Osteoblast (primary cell): ENCODE measurements at regions not wholly inside any gene's neighbourhood (a gene's known extent, or its start where the extent isn't known, plus 50 kb on each side); places are given as distances from the start of the nearest gene placed in this dataset.
"Not testable (repeated sequence)": the region's sequence is repeated elsewhere in the genome, so short reads cannot be mapped to it uniquely, and the experiment has no call there.

Source experiments
- DNase-seq: peaks from one replicate; pipeline ENCODE4 v3.0.0; 2011; ENCODE audit warnings: low spot score, mixed read lengths; ENCODE audit not compliant: insufficient read length; ENCODE audit errors: missing footprints
- H2AFZ ChIP-seq: 2 replicates; pipeline ENCODE4 v1.6.0; 2011; ENCODE audit warnings: mild to moderate bottlenecking, low read length
- H3K27ac ChIP-seq: 2 replicates; pipeline ENCODE4 v1.5.1; 2011; ENCODE audit warnings: mild to moderate bottlenecking, low read depth, low read length, moderate library complexity
- H3K27me3 ChIP-seq: 2 replicates; pipeline ENCODE4 v1.6.0; 2012; ENCODE audit warnings: mild to moderate bottlenecking, control low read depth, inconsistent platforms, low read length, moderate library complexity; ENCODE audit not compliant: insufficient read depth
- H3K36me3 ChIP-seq: 2 replicates; pipeline ENCODE4 v1.5.1; 2011; ENCODE audit warnings: mild to moderate bottlenecking, low read length, control low read depth, moderate library complexity; ENCODE audit not compliant: insufficient read depth
- H3K4me1 ChIP-seq: 2 replicates; pipeline ENCODE4 v1.5.1; 2011; ENCODE audit warnings: mild to moderate bottlenecking, low read length, control low read depth, moderate library complexity; ENCODE audit not compliant: insufficient read depth
- H3K4me2 ChIP-seq: 2 replicates; pipeline ENCODE4 v1.6.0; 2011; ENCODE audit warnings: mild to moderate bottlenecking, low read length; ENCODE audit not compliant: insufficient read depth
- H3K4me3 ChIP-seq: fragments of 200-600 bp; sonication (generic); 3 replicates; pipeline ENCODE4 v1.5.1; 2012; ENCODE audit warnings: mild to moderate bottlenecking, low read length, inconsistent platforms; ENCODE audit not compliant: insufficient read depth
- H3K79me2 ChIP-seq: 2 replicates; pipeline ENCODE4 v1.6.0; 2012; ENCODE audit warnings: mild to moderate bottlenecking, low read length, control low read depth, inconsistent platforms; ENCODE audit not compliant: insufficient read depth
- H3K9me3 ChIP-seq: 2 replicates; pipeline ENCODE4 v1.5.1; 2011; ENCODE audit warnings: low read depth, low read length, control low read depth
- H4K20me1 ChIP-seq: 2 replicates; pipeline ENCODE4 v1.6.0; 2012; ENCODE audit warnings: mild to moderate bottlenecking, low read length, control low read depth; ENCODE audit not compliant: insufficient read depth
- CTCF ChIP-seq: IDR thresholded peaks from 2 replicates; pipeline ENCODE4 v1.5.1; 2011; ENCODE audit warnings: mild to moderate bottlenecking, low read depth, low read length, moderate library complexity; ENCODE audit errors: extremely low read depth

DNA sequence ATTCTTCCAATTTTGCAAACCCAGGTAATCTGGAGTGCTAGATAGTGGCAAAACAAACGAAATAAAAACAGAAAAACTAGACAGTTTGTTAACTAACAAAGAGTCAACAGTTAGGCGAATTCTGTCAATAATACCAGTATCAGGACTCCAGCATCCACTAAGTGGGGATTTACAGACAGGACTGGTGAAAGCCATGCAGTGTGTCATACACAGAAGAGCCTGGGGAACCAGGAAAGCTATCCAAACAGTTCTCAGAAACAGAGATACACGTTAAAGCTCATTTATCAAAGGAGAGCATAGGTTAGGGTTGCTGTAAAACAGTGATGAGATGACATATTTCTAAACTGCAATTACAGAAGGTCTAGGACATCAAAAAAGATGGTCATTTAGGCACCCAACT lies 203.7 kb upstream of the KIF2B start:
- H3K4me2 ChIP-seq = no peak overlapping the region
- no peaks in the 10 kb centered on the region for H4K20me1 ChIP-seq
- TF ChIP-seq CTCF = no peak
- no peak overlapping the region for H3K27ac ChIP-seq
- H3K4me3 ChIP-seq = no peak overlapping the region
- H3K27me3 ChIP-seq = no peaks in the 10 kb centered on the region
- no peaks in the 10 kb centered on the region for H3K9me3 ChIP-seq
- H3K4me1 ChIP-seq = no peaks in the 10 kb centered on the region
- H3K36me3 ChIP-seq = no peaks in the 10 kb centered on the region
- H3K79me2 ChIP-seq = no peaks in the 10 kb centered on the region
- H2AFZ ChIP-seq = no peak overlapping the region
- DNase-seq = no peak

- H3K4me2 ChIP-seq = not testable (repeated sequence)
Measured at GRCh38 chr17:53608208-53608607, 214.5 kb upstream of the KIF2B start.

DNA sequence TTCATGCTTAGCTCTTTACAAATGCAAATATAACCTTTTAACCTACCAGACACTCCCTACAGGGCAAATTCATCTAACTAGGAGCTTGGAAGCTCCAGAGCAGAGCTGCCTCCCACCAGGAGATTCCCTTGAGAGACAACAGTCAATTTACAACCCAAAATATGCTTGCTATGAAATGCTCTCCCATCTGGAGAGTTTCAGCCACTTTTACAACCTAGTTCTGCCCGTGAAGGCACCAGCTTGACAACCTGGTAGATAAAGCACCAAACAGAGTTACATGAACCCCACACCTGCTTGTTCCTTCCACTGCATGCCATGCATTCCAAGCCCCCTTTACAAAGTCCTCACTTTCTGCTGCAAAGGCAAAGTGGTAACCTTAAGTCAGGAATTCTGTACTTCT lies 215.3 kb upstream of the KIF2B start:
- no peaks in the 10 kb centered on the region for H3K27me3 ChIP-seq
- no peak overlapping the region for H3K4me2 ChIP-seq
- DNase-seq = no peak
- no peak for TF ChIP-seq CTCF
- H2AFZ ChIP-seq = no peak overlapping the region
- no peaks in the 10 kb centered on the region for H3K79me2 ChIP-seq
- no peaks in the 10 kb centered on the region for H3K4me1 ChIP-seq
- no peak overlapping the region for H3K4me3 ChIP-seq
- no peaks in the 10 kb centered on the region for H3K36me3 ChIP-seq
- H4K20me1 ChIP-seq = no peaks in the 10 kb centered on the region
- H3K27ac ChIP-seq = no peak overlapping the region
- no peaks in the 10 kb centered on the region for H3K9me3 ChIP-seq

More at GRCh38 chr17:53608208-53608607, 214.5 kb upstream of the KIF2B start:
- not testable (repeated sequence) for H3K27me3 ChIP-seq, DNase-seq, H3K4me1 ChIP-seq, H3K79me2 ChIP-seq, H3K27ac ChIP-seq, H2AFZ ChIP-seq, H3K9me3 ChIP-seq, H3K36me3 ChIP-seq, H3K4me3 ChIP-seq, H4K20me1 ChIP-seq

GRCh38 chr17:53588317-53588716 lies 234.4 kb upstream of the KIF2B start:
- H3K4me3 ChIP-seq = no peak overlapping the region
- H3K79me2 ChIP-seq = no peaks in the 10 kb centered on the region
- no peaks in the 10 kb centered on the region for H3K4me1 ChIP-seq
- H3K27me3 ChIP-seq = no peaks in the 10 kb centered on the region
- no peak overlapping the region for H3K4me2 ChIP-seq
- H3K27ac ChIP-seq = no peak overlapping the region
- H2AFZ ChIP-seq = no peak overlapping the region
- H3K9me3 ChIP-seq = no peaks in the 10 kb centered on the region
- H3K36me3 ChIP-seq = no peaks in the 10 kb centered on the region
- no peak for TF ChIP-seq CTCF
- no peak for DNase-seq
- no peaks in the 10 kb centered on the region for H4K20me1 ChIP-seq

DNA sequence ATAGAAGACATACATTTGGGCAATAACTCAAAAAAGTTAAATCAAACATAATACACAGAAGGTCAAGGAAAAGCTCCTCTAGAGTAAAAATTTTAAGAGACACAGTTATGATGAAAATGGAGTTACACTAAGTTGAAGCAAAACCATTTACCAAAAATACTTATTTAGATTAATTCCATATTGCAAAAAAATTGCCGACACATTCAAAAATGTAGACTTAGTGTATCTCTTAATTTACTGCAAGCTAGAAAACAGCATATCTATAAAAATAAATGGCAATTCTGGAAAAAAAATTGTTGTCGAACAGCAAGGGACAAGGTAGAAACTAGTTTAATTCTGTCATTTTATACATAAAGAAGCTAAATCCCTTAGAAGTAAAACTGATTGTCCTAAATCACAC lies 248.7 kb upstream of the KIF2B start:
- H2AFZ ChIP-seq = no peak overlapping the region
- no peaks in the 10 kb centered on the region for H3K79me2 ChIP-seq
- no peak overlapping the region for H3K4me3 ChIP-seq
- H3K27me3 ChIP-seq = no peaks in the 10 kb centered on the region
- no peaks in the 10 kb centered on the region for H3K4me1 ChIP-seq
- no peaks in the 10 kb centered on the region for H3K36me3 ChIP-seq
- no peak overlapping the region for H3K4me2 ChIP-seq
- H4K20me1 ChIP-seq = no peaks in the 10 kb centered on the region
- TF ChIP-seq CTCF = no peak
- no peaks in the 10 kb centered on the region for H3K9me3 ChIP-seq
- no peak for DNase-seq
- H3K27ac ChIP-seq = no peak overlapping the region
